ENCODE measurements at regions not wholly inside any gene's neighbourhood (a gene's known extent, or its start where the extent isn't known, plus 50 kb on each side); places are given as distances from the start of the nearest gene placed in this dataset.
A peak's percentile ranks its signal among the peaks of the same experiment; 100 is the strongest.

DNA sequence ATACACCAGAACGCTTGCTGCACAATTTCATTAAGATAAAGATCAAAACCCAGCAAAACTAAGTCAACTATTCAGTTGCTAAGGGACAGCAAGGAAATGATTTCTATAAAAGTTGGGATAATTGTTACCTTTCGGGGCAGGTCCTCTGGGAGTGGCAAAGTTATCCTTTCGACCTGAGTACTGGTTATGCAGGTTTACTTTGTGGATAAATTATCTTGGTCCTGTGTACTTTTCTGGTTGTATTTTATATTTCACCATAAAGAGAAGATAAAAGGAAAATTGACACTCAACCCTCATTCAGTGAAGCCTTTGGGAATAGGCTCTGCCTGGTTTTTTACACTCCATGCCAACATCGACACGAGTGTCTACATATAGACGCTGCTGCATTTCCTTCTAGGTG lies 146.5 kb downstream of the SYK start:
- H3K9me3 Mint-ChIP-seq, result no peaks in the 10 kb centered on the region
- DNase-seq (ENCODE audit: low spot score in 2 of 2), result no peak
- H3K27ac Mint-ChIP-seq, result no peak overlapping the region
- ATAC-seq, result no peak
- H3K36me3 Mint-ChIP-seq, result no peaks in the 10 kb centered on the region

DNA sequence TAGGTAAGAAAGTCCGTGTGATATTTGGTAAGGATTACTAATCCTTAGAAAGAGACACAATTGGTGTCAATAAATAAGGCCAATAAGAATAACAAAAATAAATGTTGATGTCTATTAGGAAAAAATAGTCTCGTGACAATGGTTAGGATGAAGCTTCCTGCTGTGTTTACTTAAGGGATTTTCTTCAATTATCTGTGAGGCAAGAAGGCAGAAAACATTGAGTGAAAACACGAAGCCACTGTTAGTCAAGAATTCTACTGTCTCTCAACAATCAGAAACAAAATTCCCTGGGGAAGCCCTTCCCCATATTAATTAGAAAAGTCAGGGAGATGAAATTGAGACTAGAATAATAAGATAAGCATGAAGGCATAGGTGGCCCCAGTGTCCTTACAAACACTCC lies 149.0 kb downstream of the SYK start:
- H3K9me3 Mint-ChIP-seq, result no peaks in the 10 kb centered on the region
- H3K36me3 Mint-ChIP-seq, result no peaks in the 10 kb centered on the region
- no peak overlapping the region for H3K27ac Mint-ChIP-seq
- no peak for ATAC-seq
- DNase-seq (ENCODE audit: low spot score in 2 of 2), result no peak

DNA sequence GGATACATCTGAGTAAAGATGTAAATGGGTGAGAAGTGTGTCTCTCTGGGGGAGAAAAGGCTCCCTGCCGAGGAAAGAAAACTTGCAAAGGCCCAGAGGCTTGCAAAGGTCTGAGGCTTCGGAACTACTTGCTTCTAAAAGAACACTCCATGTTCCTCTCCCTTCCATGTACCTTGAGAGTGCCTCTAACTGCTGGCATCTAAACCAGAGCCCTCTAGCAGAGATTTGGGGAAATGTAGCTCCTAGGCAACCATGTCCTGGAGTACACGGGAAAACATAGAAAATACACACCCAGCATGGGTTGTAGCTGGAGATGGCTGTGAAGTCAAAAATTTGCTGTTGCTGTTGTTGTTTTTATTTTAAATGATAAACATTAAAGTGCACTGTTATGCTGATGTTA lies 151.6 kb downstream of the SYK start:
- no peaks in the 10 kb centered on the region for H3K36me3 Mint-ChIP-seq
- H3K27ac Mint-ChIP-seq, result no peak overlapping the region
- no peaks in the 10 kb centered on the region for H3K9me3 Mint-ChIP-seq
- ATAC-seq (no peak), DNase-seq (ENCODE audit: low spot score in 2 of 2) (no peak)

GRCh38 chr9:90953805-90954204 lies 152.2 kb downstream of the SYK start:
- no peak for ATAC-seq
- Mint-ChIP-seq H3K36me3 (no peaks in the 10 kb centered on the region), H3K9me3 (no peaks in the 10 kb centered on the region), H3K27ac (peak overlapping the region in 1 of 2 donors; percentile 30)
- no peak for DNase-seq (ENCODE audit: low spot score in 2 of 2)

DNA sequence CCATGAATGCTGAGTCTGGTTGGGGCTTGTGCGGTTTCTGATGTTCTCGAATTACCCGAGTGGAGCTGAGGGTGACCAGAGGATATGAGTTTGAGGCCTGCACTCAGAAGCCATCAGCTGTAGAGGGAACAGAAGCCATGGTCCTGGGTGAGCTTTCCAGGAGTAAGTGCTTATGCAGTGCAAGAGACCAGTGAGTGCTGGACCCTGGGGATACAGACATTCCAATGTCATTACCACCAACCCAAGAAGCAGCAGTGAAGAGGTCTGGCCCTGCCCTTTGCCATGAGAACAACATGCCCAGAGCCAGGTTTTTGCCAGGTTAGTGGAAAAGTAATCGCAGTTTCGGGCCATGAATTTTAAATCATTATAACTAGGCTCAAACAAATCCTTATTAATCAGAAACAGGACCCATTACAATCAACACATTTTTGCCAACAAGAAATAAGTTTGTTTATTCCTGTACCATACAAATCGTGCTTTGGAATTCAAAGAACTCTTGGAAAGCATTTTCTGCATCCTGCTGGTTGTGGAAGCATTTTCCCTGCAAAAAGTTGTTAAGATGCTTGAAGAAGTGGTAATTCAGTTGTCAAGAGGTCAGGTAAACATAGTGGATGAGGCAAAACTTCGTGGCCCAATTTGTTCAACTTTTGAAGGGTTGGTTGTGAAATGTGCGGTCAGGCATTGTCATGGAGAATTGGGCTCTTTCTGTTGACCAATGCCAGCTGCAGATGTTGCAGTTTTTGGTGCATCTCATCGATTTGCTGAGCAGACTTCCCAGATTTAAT lies 154.6 kb downstream of the SYK start:
- Mint-ChIP-seq H3K27ac (no peak overlapping the region), H3K9me3 (no peaks in the 10 kb centered on the region), H3K36me3 (no peaks in the 10 kb centered on the region)
- DNase-seq (ENCODE audit: low spot score in 2 of 2), result no peak
- ATAC-seq, result no peak

DNA sequence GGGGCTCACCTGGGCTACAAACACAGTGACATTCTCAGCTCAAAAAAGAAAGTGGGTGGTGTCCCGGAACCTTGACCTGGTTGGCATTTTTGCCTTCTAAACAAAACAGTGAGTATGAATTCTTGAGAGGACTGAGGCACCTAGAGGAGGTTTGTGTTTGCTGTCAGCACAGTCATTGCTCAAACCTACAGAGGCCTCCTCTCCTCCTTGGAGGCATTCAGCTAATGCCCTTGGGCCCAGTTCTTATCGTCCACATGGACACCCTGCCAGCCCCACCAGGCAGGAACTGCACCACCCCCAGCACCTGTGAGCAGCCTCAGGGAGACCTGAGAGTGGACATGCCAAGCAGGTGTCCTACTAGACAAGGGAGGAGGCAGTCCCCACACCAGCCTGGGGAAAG lies 156.7 kb downstream of the SYK start:
- no peaks in the 10 kb centered on the region for H3K36me3 Mint-ChIP-seq
- ATAC-seq (no peak), DNase-seq (ENCODE audit: low spot score in 2 of 2) (no peak)
- H3K27ac Mint-ChIP-seq, result no peak overlapping the region
- H3K9me3 Mint-ChIP-seq, result peaks cover 0 to 5% of the 10 kb centered on the region in 2 donors

DNA sequence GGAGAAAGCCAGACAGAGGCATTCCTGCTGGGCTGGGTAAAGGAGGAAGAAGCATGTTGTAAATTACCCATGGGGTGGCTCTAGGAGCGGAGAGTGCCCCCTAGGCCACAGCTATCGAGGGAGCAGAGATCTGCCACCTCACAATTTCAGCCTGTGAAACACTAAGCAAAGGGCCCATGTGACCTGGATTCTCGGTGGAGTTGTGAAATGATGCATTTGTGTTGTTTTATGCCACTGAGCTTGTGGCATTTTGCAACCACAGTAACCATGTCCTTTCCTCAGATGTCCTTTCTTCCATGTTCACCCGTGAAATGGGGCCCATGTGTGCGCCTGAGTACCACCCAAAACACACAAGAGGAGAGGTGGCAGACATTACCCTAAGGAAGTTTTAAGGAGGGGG lies 159.3 kb downstream of the SYK start:
- ATAC-seq, result no peak
- no peaks in the 10 kb centered on the region for H3K36me3 Mint-ChIP-seq
- DNase-seq (ENCODE audit: low spot score in 2 of 2), result no peak
- no peak overlapping the region for H3K27ac Mint-ChIP-seq
- H3K9me3 Mint-ChIP-seq, result peaks cover 0 to 6% of the 10 kb centered on the region in 2 donors

- DNase-seq (ENCODE audit: low spot score in 2 of 2) (no peak), ATAC-seq (no peak)
- Mint-ChIP-seq H3K27ac (no peak overlapping the region), H3K9me3 (peaks cover 0 to 6% of the 10 kb centered on the region in 2 donors), H3K36me3 (no peaks in the 10 kb centered on the region)
These were observed 159.8 kb downstream of the SYK start for GRCh38 chr9:90961375-90961774.

DNA sequence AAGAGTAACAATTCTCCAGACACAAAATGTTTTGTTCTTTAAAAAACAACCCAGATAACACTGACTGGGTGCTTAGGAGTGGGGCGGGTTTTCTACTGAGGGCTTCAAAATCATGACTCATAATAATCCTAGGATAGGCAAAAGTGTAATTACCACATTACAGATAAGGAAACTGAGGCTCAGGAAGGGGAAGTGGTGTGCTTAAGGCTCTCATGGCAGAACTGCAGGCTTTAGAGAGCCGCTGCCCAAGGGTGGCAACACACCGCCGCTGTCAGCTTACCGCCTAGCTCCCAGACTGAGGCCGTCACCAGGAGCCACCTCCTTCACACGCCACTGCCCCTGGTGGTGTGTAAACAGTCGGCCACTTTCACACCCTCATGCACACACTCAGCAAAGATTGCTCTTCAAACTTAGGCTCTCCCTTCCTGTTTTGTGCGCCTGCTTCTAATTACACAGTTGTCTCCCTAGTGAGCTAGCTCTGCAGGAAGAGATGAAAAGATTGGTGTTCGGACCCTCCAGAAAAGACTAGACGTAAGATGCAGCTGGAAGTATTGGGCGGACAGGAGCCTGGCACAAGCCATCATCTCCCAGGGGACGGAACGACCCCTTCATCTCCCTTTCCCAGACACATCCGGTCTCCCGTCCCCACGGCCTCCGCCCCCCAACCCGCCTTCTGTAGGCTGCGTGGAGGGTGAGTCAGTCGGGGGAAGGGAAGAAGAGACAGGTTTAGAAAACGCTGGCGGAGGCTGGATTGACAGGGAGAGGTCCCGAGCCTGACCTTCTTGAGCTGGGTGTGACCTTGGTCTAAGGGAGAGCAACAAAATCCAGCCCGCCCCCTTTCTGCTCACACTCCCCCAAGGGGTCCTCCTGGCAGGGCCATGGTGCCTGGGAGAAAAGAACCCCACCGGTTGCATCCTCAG lies 162.7 kb downstream of the SYK start:
- peak; percentile 36 to 53 for ATAC-seq
- no peaks in the 10 kb centered on the region for H3K36me3 Mint-ChIP-seq
- H3K9me3 Mint-ChIP-seq, result peaks cover 0 to 9% of the 10 kb centered on the region in 2 donors
- H3K27ac Mint-ChIP-seq, result no peak overlapping the region
- no peak for DNase-seq (ENCODE audit: low spot score in 2 of 2)

DNA sequence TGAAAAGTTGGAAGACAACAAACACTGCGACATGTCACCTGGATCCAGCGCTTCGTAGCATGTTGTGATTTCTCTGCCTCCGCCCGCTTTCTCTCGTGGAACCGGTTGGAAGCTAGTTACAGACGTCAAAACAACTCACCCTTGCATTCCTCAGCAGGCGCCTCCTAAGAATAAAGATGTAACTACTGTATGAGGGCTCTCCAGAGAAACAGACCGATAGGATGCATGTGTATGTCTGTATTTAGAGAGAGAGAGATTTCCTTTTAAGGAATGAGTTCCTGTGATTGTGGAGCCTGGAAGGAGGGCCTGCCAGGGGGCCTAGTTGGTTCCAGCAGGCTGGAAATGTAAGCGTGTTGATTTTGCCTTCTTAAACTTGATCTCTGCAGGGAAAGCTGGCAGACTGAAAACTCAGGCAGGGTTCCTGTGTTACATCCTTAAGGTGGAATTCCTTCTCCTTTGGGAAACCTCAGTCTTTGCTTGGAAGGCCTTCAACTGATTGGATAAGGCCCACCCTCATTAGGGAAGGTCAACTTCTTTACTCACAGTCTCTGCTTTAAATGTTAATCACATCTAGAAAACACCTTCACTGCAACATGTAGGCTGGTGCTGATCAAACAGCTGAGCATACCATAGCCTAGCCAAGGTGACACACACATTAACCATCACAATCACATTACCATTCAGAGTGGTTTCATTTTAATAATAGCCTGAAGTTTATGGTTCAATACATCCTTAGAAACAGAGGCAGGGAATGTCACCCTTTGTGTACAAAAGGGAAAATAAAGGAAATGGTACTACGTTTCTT lies 163.8 kb downstream of the SYK start:
- H3K36me3 Mint-ChIP-seq, result no peaks in the 10 kb centered on the region
- H3K9me3 Mint-ChIP-seq, result peaks cover 0 to 9% of the 10 kb centered on the region in 2 donors
- no peak overlapping the region for H3K27ac Mint-ChIP-seq
- DNase-seq (ENCODE audit: low spot score in 2 of 2) (no peak), ATAC-seq (no peak)

DNA sequence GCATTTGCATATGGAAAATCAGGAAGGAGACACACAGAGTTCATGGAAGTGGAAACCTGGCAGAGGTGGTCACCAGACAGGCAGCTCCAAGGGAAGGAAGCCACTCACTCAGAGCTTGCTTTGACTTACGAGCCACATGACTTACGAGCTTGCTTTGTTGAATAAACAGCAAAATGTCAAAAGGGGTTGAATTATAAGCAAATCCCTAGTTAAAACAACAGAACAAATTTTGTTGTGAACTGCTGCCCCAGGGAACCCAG lies 164.3 kb downstream of the SYK start:
- ATAC-seq, result no peak
- Mint-ChIP-seq H3K27ac (peak overlapping the region in 1 of 2 donors; percentile 44), H3K9me3 (peaks cover 0 to 9% of the 10 kb centered on the region in 2 donors), H3K36me3 (no peaks in the 10 kb centered on the region)
- no peak for DNase-seq (ENCODE audit: low spot score in 2 of 2)

- DNase-seq (ENCODE audit: low spot score in 2 of 2), result peak in 1 of 2 donors; percentile 17
- Mint-ChIP-seq H3K27ac (no peak overlapping the region), H3K36me3 (no peaks in the 10 kb centered on the region), H3K9me3 (peaks cover 0 to 9% of the 10 kb centered on the region in 2 donors)
- ATAC-seq, result peak; percentile 68 to 94
These were observed 165.0 kb downstream of the SYK start for GRCh38 chr9:90966480-90967144.

GRCh38 chr9:90967145-90967538 lies 165.5 kb downstream of the SYK start:
- H3K36me3 Mint-ChIP-seq, result no peaks in the 10 kb centered on the region
- no peak for ATAC-seq
- H3K27ac Mint-ChIP-seq, result no peak overlapping the region
- no peak for DNase-seq (ENCODE audit: low spot score in 2 of 2)
- peaks cover 0 to 9% of the 10 kb centered on the region in 2 donors for H3K9me3 Mint-ChIP-seq

- H3K36me3 Mint-ChIP-seq, result no peaks in the 10 kb centered on the region
- DNase-seq (ENCODE audit: low spot score in 2 of 2) (no peak), ATAC-seq (no peak)
- H3K27ac Mint-ChIP-seq, result no peak overlapping the region
- H3K9me3 Mint-ChIP-seq, result peaks cover 0 to 3% of the 10 kb centered on the region in 2 donors
These were observed 167.5 kb downstream of the SYK start for GRCh38 chr9:90969021-90969675.

- no peak for DNase-seq (ENCODE audit: low spot score in 2 of 2)
- Mint-ChIP-seq H3K9me3 (peaks cover 0 to 3% of the 10 kb centered on the region in 2 donors), H3K36me3 (no peaks in the 10 kb centered on the region), H3K27ac (no peak overlapping the region)
- no peak for ATAC-seq
These were observed 169.0 kb downstream of the SYK start for GRCh38 chr9:90970608-90971007.

DNA sequence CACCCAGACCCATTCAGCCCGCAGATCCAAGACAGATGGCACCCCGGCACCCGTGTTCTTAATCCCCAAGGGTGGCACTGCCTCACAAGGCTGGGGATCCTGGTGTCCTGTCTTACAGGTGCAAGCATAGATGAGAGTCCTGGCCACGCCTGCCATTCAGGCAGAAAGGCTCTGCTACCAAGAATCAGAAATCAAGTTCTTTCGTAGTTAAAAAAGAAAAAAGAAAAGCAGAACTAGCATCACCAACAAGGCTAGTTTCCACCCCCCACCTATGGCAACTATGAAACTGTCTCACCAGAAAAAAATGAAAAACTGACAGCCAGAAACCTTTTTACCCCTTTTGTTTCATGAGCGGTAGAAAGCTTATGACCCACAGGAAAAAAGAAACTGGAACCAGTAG lies 170.4 kb downstream of the SYK start:
- ATAC-seq (no peak), DNase-seq (ENCODE audit: low spot score in 2 of 2) (no peak)
- Mint-ChIP-seq H3K36me3 (no peaks in the 10 kb centered on the region), H3K27ac (no peak overlapping the region), H3K9me3 (peaks cover 0 to under 1% of the 10 kb centered on the region in 2 donors)
